Liver (tissue), 8 donors: ENCODE measurements at regions not wholly inside any gene's neighbourhood (a gene's known extent, or its start where the extent isn't known, plus 50 kb on each side); places are given as distances from the start of the nearest gene placed in this dataset.

Experiments
- DNase-seq: peaks from one replicate; pipeline ENCODE4 v3.0.0-alpha.2; 2017; ENCODE audit warnings: low spot score
- H3K27ac ChIP-seq, 2 donors: one replicate each; pipeline ENCODE4 v1.7.0; 2013; ENCODE audit warnings: inconsistent platforms in 2 of 2, low read length in 2 of 2, control low read depth in 1 of 2, low read depth in 1 of 2, mild to moderate bottlenecking in 1 of 2
- H3K27me3 ChIP-seq, 4 donors: one replicate each; pipeline versions ENCODE4 v1.6.1 to v1.7.0; 2013; ENCODE audit warnings: low read length in 3 of 4, inconsistent platforms in 1 of 4, mild to moderate bottlenecking in 1 of 4, moderate library complexity in 1 of 4; ENCODE audit not compliant: control insufficient read depth in 4 of 4, insufficient read depth in 4 of 4
- H3K36me3 ChIP-seq, 4 donors: one replicate each; pipeline versions ENCODE4 v1.6.1 to v1.7.0; 2013; ENCODE audit warnings: low read length in 3 of 4, mild to moderate bottlenecking in 3 of 4, low read depth in 1 of 4, moderate library complexity in 1 of 4; ENCODE audit not compliant: control insufficient read depth in 4 of 4, insufficient read depth in 3 of 4
- H3K4me1 ChIP-seq, 4 donors: one replicate each; pipeline versions ENCODE4 v1.6.1 to v1.7.0; 2013; ENCODE audit warnings: low read length in 3 of 4, mild to moderate bottlenecking in 3 of 4, moderate library complexity in 1 of 4; ENCODE audit not compliant: control insufficient read depth in 4 of 4, insufficient read depth in 4 of 4
- H3K4me3 ChIP-seq, 3 donors: one replicate each; pipeline versions ENCODE4 v1.6.1 to v1.7.0; 2013; ENCODE audit warnings: low read length in 3 of 3, control low read depth in 1 of 3, low read depth in 1 of 3, mild to moderate bottlenecking in 1 of 3
- H3K9ac ChIP-seq, 2 donors: one replicate each; pipeline ENCODE4 v1.7.0; 2013; ENCODE audit warnings: low read length in 2 of 2, mild to moderate bottlenecking in 2 of 2, moderate library complexity in 2 of 2, control low read depth in 1 of 2, low read depth in 1 of 2
- H3K9me3 ChIP-seq, 4 donors: one replicate each; pipeline versions ENCODE4 v1.6.1 to v1.7.0; 2013; ENCODE audit warnings: low read length in 3 of 4; ENCODE audit not compliant: control insufficient read depth in 4 of 4
- EGR1 ChIP-seq, 2 donors: IDR thresholded peaks; 2 replicates each; pipeline ENCODE4 v1.6.1; 2016 to 2018; ENCODE audit warnings: antibody characterized with exemption in 2 of 2, low read depth in 2 of 2
- FOXA1 ChIP-seq: IDR thresholded peaks from 2 replicates; pipeline ENCODE4 v1.6.1; 2016; ENCODE audit warnings: antibody characterized with exemption
- FOXA2 ChIP-seq: IDR thresholded peaks from 2 replicates; pipeline ENCODE4 v1.6.1; 2016; ENCODE audit warnings: antibody characterized with exemption
- GABPA ChIP-seq, 2 donors: IDR thresholded peaks in 1 of 2; conservative IDR thresholded peaks in 1 of 2; 2 replicates each; pipeline ENCODE4 v1.6.1; 2016; ENCODE audit warnings: antibody characterized with exemption in 2 of 2, mild to moderate bottlenecking in 1 of 2, moderate library complexity in 1 of 2
- HNF4A ChIP-seq, 2 donors: conservative IDR thresholded peaks; 2 replicates each; pipeline ENCODE4 v1.6.1; 2016; ENCODE audit warnings: antibody characterized with exemption in 2 of 2, mild to moderate bottlenecking in 2 of 2
- HNF4G ChIP-seq: IDR thresholded peaks from 2 replicates; pipeline ENCODE4 v1.6.1; 2016; ENCODE audit warnings: antibody characterized with exemption
- NR2F2 ChIP-seq: IDR thresholded peaks from 2 replicates; pipeline ENCODE4 v1.6.1; 2016; ENCODE audit warnings: antibody characterized with exemption
- RAD21 ChIP-seq, 2 donors: IDR thresholded peaks; 2 replicates each; pipeline ENCODE4 v1.6.1; 2016; ENCODE audit warnings: antibody characterized with exemption in 2 of 2, mild to moderate bottlenecking in 2 of 2
- RXRA ChIP-seq, 2 donors: IDR thresholded peaks; 2 replicates each; pipeline ENCODE4 v1.6.1; 2017 to 2018; ENCODE audit warnings: antibody characterized with exemption in 2 of 2, mild to moderate bottlenecking in 1 of 2
- SP1 ChIP-seq: IDR thresholded peaks from 2 replicates; pipeline ENCODE4 v1.6.1; 2018; ENCODE audit warnings: antibody characterized with exemption, mild to moderate bottlenecking
- TAF1 ChIP-seq: conservative IDR thresholded peaks from 2 replicates; pipeline ENCODE4 v1.6.1; 2016; ENCODE audit warnings: antibody characterized with exemption, mild to moderate bottlenecking
- YY1 ChIP-seq: IDR thresholded peaks from 2 replicates; pipeline ENCODE4 v1.6.1; 2016; ENCODE audit warnings: antibody characterized with exemption, mild to moderate bottlenecking
- WGBS: extraction: QIAGEN DNeasy Blood & Tissue Kit; methylation state at CpG from one replicate; pipeline ENCODE4 v1.1.7; 2013; 5-methylcytosine and 5-hydroxymethylcytosine counted together
- TF ChIP-seq, protein P1 (sequence below): IDR thresholded peaks from 2 replicates; pipeline ENCODE4 v1.6.1; 2016; ENCODE audit warnings: antibody characterized with exemption
- TF ChIP-seq, protein P2 (sequence below): fragments of 150-350 bp; IDR thresholded peaks from 2 replicates; pipeline ENCODE4 v1.5.1; 2017; ENCODE audit warnings: improper control_type of control experiment, low read depth, low read length; ENCODE audit not compliant: missing input control
- TF ChIP-seq, protein P3 (sequence below): IDR thresholded peaks from 2 replicates; pipeline ENCODE4 v1.6.1; 2016; ENCODE audit warnings: antibody characterized with exemption
- TF ChIP-seq, protein P4 (sequence below): IDR thresholded peaks from 2 replicates; pipeline ENCODE4 v1.6.1; 2016; ENCODE audit warnings: antibody characterized with exemption, mild to moderate bottlenecking
- TF ChIP-seq, protein P5 (sequence below): IDR thresholded peaks from 2 replicates; pipeline ENCODE4 v1.6.1; 2016; ENCODE audit warnings: antibody characterized with exemption
- donor health status: healthy.
- donor health status: healthy.
- donor health status: healthy.
- donor health status: healthy.
- donor health status: healthy.

DNA sequence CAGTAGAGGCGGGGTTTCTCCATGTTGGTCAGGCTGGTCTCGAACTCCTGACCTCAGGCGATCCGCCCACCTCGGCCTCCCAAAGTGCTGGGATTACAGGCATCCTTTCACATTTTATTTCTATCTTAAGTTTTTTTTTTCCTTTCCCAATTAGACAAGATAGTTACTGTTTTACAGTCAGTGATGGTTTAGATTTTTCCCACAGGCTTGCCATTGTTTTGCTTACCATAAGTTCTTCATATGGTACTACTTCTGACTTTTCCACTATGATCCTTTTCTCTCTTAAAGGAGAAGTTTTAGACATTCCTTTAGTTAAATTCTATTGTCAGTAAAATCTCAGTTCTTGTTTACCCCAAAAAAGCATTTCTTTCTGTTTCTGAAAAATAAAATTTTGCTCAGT lies 462.6 kb downstream of the CENPC start:
- Histone ChIP-seq H3K4me1 (no peaks in the 10 kb centered on the region), H3K27ac (no peak overlapping the region), H3K36me3 (no peaks in the 10 kb centered on the region), H3K4me3 (no peak overlapping the region), H3K9me3 (no peaks in the 10 kb centered on the region), H3K27me3 (no peaks in the 10 kb centered on the region), H3K9ac (no peak overlapping the region)
- no peak for DNase-seq
- TF ChIP-seq TAF1: no peak
- TF ChIP-seq RAD21 (IDR thresholded peaks at IDR 0.05): no peak
- no peak for TF ChIP-seq HNF4A (conservative IDR thresholded peaks at IDR 0.05)
- TF ChIP-seq YY1: no peak
- no peak for TF ChIP-seq SP1
- TF ChIP-seq RXRA (IDR thresholded peaks at IDR 0.05): no peak
- no peak for TF ChIP-seq NR2F2
- TF ChIP-seq, protein P1, sequence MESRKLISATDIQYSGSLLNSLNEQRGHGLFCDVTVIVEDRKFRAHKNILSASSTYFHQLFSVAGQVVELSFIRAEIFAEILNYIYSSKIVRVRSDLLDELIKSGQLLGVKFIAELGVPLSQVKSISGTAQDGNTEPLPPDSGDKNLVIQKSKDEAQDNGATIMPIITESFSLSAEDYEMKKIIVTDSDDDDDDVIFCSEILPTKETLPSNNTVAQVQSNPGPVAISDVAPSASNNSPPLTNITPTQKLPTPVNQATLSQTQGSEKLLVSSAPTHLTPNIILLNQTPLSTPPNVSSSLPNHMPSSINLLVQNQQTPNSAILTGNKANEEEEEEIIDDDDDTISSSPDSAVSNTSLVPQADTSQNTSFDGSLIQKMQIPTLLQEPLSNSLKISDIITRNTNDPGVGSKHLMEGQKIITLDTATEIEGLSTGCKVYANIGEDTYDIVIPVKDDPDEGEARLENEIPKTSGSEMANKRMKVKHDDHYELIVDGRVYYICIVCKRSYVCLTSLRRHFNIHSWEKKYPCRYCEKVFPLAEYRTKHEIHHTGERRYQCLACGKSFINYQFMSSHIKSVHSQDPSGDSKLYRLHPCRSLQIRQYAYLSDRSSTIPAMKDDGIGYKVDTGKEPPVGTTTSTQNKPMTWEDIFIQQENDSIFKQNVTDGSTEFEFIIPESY: no peak
- TF ChIP-seq, protein P2, sequence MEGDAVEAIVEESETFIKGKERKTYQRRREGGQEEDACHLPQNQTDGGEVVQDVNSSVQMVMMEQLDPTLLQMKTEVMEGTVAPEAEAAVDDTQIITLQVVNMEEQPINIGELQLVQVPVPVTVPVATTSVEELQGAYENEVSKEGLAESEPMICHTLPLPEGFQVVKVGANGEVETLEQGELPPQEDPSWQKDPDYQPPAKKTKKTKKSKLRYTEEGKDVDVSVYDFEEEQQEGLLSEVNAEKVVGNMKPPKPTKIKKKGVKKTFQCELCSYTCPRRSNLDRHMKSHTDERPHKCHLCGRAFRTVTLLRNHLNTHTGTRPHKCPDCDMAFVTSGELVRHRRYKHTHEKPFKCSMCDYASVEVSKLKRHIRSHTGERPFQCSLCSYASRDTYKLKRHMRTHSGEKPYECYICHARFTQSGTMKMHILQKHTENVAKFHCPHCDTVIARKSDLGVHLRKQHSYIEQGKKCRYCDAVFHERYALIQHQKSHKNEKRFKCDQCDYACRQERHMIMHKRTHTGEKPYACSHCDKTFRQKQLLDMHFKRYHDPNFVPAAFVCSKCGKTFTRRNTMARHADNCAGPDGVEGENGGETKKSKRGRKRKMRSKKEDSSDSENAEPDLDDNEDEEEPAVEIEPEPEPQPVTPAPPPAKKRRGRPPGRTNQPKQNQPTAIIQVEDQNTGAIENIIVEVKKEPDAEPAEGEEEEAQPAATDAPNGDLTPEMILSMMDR: no peak
- no peak for TF ChIP-seq GABPA (IDR thresholded peaks at IDR 0.05 in 1 of 2, conservative IDR thresholded peaks at IDR 0.05 in 1 of 2)
- TF ChIP-seq, protein P3, sequence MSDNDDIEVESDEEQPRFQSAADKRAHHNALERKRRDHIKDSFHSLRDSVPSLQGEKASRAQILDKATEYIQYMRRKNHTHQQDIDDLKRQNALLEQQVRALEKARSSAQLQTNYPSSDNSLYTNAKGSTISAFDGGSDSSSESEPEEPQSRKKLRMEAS: no peak
- no peak for TF ChIP-seq FOXA1
- 95% methylated on average over 5 of the region's 5 CpGs for WGBS

DNA sequence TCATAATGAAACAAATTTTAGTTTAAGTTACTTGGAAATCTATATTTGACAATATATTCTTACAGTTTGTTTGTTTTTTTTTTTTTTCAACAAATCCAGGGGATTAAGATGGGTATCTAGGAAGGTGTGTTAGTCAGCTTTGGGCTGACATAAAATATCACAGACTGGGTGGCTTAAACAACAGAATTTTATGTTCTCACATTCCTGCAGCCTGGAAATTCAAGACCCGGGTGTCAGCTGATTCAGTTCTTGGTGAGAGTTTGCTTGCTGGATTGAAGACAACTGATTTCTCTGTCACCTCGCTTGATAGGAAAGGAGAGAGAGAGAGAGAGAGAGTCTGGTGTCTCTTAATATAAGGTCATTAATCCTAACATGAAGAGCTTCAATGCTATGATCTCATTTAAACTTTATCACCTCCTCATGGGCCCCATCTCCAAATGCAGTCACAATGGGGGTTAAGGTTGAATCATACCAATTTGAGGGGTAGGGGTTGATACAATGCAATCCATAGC lies 465.2 kb downstream of the CENPC start:
- Histone ChIP-seq H3K4me3 (no peak overlapping the region), H3K9ac (no peak overlapping the region), H3K27ac (no peak overlapping the region), H3K27me3 (no peaks in the 10 kb centered on the region), H3K4me1 (no peaks in the 10 kb centered on the region), H3K36me3 (no peaks in the 10 kb centered on the region), H3K9me3 (no peaks in the 10 kb centered on the region)
- TF ChIP-seq NR2F2 (no peak), HNF4G (no peak), EGR1 (IDR thresholded peaks at IDR 0.05; ENCODE audit: low read depth in 2 of 2) (no peak), RAD21 (IDR thresholded peaks at IDR 0.05) (no peak), GABPA (IDR thresholded peaks at IDR 0.05 in 1 of 2, conservative IDR thresholded peaks at IDR 0.05 in 1 of 2) (no peak), FOXA1 (no peak), FOXA2 (no peak), SP1 (no peak)
- TF ChIP-seq, protein P4, sequence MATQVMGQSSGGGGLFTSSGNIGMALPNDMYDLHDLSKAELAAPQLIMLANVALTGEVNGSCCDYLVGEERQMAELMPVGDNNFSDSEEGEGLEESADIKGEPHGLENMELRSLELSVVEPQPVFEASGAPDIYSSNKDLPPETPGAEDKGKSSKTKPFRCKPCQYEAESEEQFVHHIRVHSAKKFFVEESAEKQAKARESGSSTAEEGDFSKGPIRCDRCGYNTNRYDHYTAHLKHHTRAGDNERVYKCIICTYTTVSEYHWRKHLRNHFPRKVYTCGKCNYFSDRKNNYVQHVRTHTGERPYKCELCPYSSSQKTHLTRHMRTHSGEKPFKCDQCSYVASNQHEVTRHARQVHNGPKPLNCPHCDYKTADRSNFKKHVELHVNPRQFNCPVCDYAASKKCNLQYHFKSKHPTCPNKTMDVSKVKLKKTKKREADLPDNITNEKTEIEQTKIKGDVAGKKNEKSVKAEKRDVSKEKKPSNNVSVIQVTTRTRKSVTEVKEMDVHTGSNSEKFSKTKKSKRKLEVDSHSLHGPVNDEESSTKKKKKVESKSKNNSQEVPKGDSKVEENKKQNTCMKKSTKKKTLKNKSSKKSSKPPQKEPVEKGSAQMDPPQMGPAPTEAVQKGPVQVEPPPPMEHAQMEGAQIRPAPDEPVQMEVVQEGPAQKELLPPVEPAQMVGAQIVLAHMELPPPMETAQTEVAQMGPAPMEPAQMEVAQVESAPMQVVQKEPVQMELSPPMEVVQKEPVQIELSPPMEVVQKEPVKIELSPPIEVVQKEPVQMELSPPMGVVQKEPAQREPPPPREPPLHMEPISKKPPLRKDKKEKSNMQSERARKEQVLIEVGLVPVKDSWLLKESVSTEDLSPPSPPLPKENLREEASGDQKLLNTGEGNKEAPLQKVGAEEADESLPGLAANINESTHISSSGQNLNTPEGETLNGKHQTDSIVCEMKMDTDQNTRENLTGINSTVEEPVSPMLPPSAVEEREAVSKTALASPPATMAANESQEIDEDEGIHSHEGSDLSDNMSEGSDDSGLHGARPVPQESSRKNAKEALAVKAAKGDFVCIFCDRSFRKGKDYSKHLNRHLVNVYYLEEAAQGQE: no peak
- TF ChIP-seq, protein P5, sequence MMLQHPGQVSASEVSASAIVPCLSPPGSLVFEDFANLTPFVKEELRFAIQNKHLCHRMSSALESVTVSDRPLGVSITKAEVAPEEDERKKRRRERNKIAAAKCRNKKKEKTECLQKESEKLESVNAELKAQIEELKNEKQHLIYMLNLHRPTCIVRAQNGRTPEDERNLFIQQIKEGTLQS: no peak
- TF ChIP-seq, protein P1: no peak
- 85% methylated on average over 2 of the region's 2 CpGs for WGBS
- DNase-seq: no peak
